H1 (cell line): ENCODE measurements at regions not wholly inside any gene's neighbourhood (a gene's known extent, or its start where the extent isn't known, plus 50 kb on each side); places are given as distances from the start of the nearest gene placed in this dataset.

Experiments used
- CHD2 ChIP-seq: IDR thresholded peaks from 2 replicates; pipeline ENCODE4 v1.6.1; 2012; ENCODE audit warnings: low read length, improper control_type of control experiment
- EP300 ChIP-seq, 2 experiments: IDR thresholded peaks; 1 replicate in 1 of 2; 2 replicates in 1 of 2; pipeline ENCODE4 v1.6.1; 2011 to 2012; ENCODE audit warnings: low read depth in 2 of 2, low read length in 2 of 2, mild to moderate bottlenecking in 2 of 2, borderline replicate concordance in 1 of 2, inconsistent platforms in 1 of 2, moderate library complexity in 1 of 2
- EZH2 ChIP-seq: fragments of 200-600 bp; sonication (generic); IDR thresholded peaks from 2 replicates; pipeline ENCODE4 v1.7.1; 2012; ENCODE audit warnings: low read depth, mild to moderate bottlenecking, moderate library complexity, low read length, inconsistent platforms; ENCODE audit not compliant: severe bottlenecking
- POLR2A ChIP-seq, 2 experiments: IDR thresholded peaks; 1 replicate in 1 of 2; 2 replicates in 1 of 2; pipeline ENCODE4 v1.6.1; 2011; ENCODE audit warnings: low read depth in 2 of 2, low read length in 2 of 2, mild to moderate bottlenecking in 2 of 2; ENCODE audit errors: control extremely low read depth in 1 of 2
- POLR2AphosphoS5 ChIP-seq: IDR thresholded peaks from 2 replicates; pipeline ENCODE4 v1.6.1; 2011; ENCODE audit warnings: low read depth, low read length
- TF ChIP-seq, protein P1 (sequence below): IDR thresholded peaks from 2 replicates; pipeline ENCODE4 v1.6.1; 2011; ENCODE audit warnings: low read length, improper control_type of control experiment
- TF ChIP-seq, protein P2 (sequence below), 3 experiments: IDR thresholded peaks; 1 replicate in 2 of 3; 2 replicates in 1 of 3; pipeline versions ENCODE4 v1.5.1 to v1.6.1; 2011; ENCODE audit warnings: low read length in 3 of 3, mild to moderate bottlenecking in 3 of 3, inconsistent platforms in 2 of 3, low read depth in 1 of 3, moderate library complexity in 1 of 3; ENCODE audit not compliant: insufficient read depth in 1 of 3; ENCODE audit errors: control extremely low read depth in 1 of 3

- TF ChIP-seq, protein P1, sequence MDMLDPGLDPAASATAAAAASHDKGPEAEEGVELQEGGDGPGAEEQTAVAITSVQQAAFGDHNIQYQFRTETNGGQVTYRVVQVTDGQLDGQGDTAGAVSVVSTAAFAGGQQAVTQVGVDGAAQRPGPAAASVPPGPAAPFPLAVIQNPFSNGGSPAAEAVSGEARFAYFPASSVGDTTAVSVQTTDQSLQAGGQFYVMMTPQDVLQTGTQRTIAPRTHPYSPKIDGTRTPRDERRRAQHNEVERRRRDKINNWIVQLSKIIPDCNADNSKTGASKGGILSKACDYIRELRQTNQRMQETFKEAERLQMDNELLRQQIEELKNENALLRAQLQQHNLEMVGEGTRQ, result no peak
- TF ChIP-seq CHD2 (no peak), POLR2AphosphoS5 (no peak), EP300 (IDR thresholded peaks at IDR 0.05; ENCODE audit: borderline replicate concordance in 1 of 2, low read depth in 2 of 2, low read length in 2 of 2) (no peak), POLR2A (IDR thresholded peaks at IDR 0.05; ENCODE audit: control extremely low read depth in 1 of 2, low read depth in 2 of 2, low read length in 2 of 2) (no peak), EZH2 (no peak)
- TF ChIP-seq, protein P2, sequence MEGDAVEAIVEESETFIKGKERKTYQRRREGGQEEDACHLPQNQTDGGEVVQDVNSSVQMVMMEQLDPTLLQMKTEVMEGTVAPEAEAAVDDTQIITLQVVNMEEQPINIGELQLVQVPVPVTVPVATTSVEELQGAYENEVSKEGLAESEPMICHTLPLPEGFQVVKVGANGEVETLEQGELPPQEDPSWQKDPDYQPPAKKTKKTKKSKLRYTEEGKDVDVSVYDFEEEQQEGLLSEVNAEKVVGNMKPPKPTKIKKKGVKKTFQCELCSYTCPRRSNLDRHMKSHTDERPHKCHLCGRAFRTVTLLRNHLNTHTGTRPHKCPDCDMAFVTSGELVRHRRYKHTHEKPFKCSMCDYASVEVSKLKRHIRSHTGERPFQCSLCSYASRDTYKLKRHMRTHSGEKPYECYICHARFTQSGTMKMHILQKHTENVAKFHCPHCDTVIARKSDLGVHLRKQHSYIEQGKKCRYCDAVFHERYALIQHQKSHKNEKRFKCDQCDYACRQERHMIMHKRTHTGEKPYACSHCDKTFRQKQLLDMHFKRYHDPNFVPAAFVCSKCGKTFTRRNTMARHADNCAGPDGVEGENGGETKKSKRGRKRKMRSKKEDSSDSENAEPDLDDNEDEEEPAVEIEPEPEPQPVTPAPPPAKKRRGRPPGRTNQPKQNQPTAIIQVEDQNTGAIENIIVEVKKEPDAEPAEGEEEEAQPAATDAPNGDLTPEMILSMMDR (IDR thresholded peaks at IDR 0.05; ENCODE audit: control extremely low read depth in 1 of 3, insufficient read depth in 1 of 3, low read depth in 1 of 3, low read length in 3 of 3), result no peak
These were observed 69.6 kb upstream of the ATP10B start for GRCh38 chr5:160921423-160922285.
